H1 (cell line): ENCODE measurements at regions not wholly inside any gene's neighbourhood (a gene's known extent, or its start where the extent isn't known, plus 50 kb on each side); places are given as distances from the start of the nearest gene placed in this dataset.

Experiments used
- CBX5 ChIP-seq: fragments of 300-800, 300-1000 bp; sonication (generic); IDR thresholded peaks from 2 replicates; pipeline ENCODE4 v1.7.1; 2016; ENCODE audit warnings: antibody characterized with exemption, low read length, low read depth
- CBX8 ChIP-seq: fragments of 300-800, 300-1000 bp; sonication (generic); IDR thresholded peaks from 2 replicates; pipeline ENCODE4 v1.7.1; 2016; ENCODE audit warnings: low read depth, low read length, borderline replicate concordance
- EP300 ChIP-seq, 2 experiments: IDR thresholded peaks; 1 replicate in 1 of 2; 2 replicates in 1 of 2; pipeline ENCODE4 v1.6.1; 2011 to 2012; ENCODE audit warnings: low read depth in 2 of 2, low read length in 2 of 2, mild to moderate bottlenecking in 2 of 2, borderline replicate concordance in 1 of 2, inconsistent platforms in 1 of 2, moderate library complexity in 1 of 2
- EZH2 ChIP-seq: fragments of 200-600 bp; sonication (generic); IDR thresholded peaks from 2 replicates; pipeline ENCODE4 v1.7.1; 2012; ENCODE audit warnings: low read depth, mild to moderate bottlenecking, moderate library complexity, low read length, inconsistent platforms; ENCODE audit not compliant: severe bottlenecking
- GABPA ChIP-seq: IDR thresholded peaks from 2 replicates; pipeline ENCODE4 v1.6.1; 2011; ENCODE audit warnings: mild to moderate bottlenecking, low read length, moderate library complexity, borderline replicate concordance; ENCODE audit not compliant: insufficient read depth
- HDAC2 ChIP-seq, 2 experiments: fragments of 300-600 bp in 1 of 2; sonication (generic) in 1 of 2; IDR thresholded peaks; 2 replicates each; pipeline ENCODE4 v1.6.1; 2011 to 2012; ENCODE audit warnings: low read depth in 2 of 2, low read length in 2 of 2, mild to moderate bottlenecking in 2 of 2, moderate library complexity in 2 of 2, borderline replicate concordance in 1 of 2, inconsistent platforms in 1 of 2
- HDAC6 ChIP-seq: IDR thresholded peaks from one replicate; pipeline ENCODE4 v1.7.1; 2012; ENCODE audit warnings: low read depth, mild to moderate bottlenecking, inconsistent platforms, low read length, moderate library complexity
- MAFK ChIP-seq: IDR thresholded peaks from 2 replicates; pipeline ENCODE4 v1.6.1; 2012; ENCODE audit warnings: low read depth, mild to moderate bottlenecking, improper control_type of control experiment, low read length
- NRF1 ChIP-seq: IDR thresholded peaks from 2 replicates; pipeline ENCODE4 v1.6.1; 2011; ENCODE audit warnings: mild to moderate bottlenecking, low read depth, low read length, improper control_type of control experiment
- POLR2A ChIP-seq, 2 experiments: IDR thresholded peaks; 1 replicate in 1 of 2; 2 replicates in 1 of 2; pipeline ENCODE4 v1.6.1; 2011; ENCODE audit warnings: low read depth in 2 of 2, low read length in 2 of 2, mild to moderate bottlenecking in 2 of 2; ENCODE audit errors: control extremely low read depth in 1 of 2
- RXRA ChIP-seq: IDR thresholded peaks from 2 replicates; pipeline ENCODE4 v1.6.1; 2011; ENCODE audit warnings: low read depth, mild to moderate bottlenecking, low read length, moderate library complexity; ENCODE audit not compliant: insufficient read depth
- TAF1 ChIP-seq: IDR thresholded peaks from 2 replicates; pipeline ENCODE4 v1.6.1; 2011; ENCODE audit warnings: mild to moderate bottlenecking, low read depth, low read length
- TF ChIP-seq, protein P1 (sequence below), 3 experiments: IDR thresholded peaks; 1 replicate in 2 of 3; 2 replicates in 1 of 3; pipeline versions ENCODE4 v1.5.1 to v1.6.1; 2011; ENCODE audit warnings: low read length in 3 of 3, mild to moderate bottlenecking in 3 of 3, inconsistent platforms in 2 of 3, low read depth in 1 of 3, moderate library complexity in 1 of 3; ENCODE audit not compliant: insufficient read depth in 1 of 3; ENCODE audit errors: control extremely low read depth in 1 of 3
- TF ChIP-seq, protein P2 (sequence below): IDR thresholded peaks from 2 replicates; pipeline ENCODE4 v1.6.1; 2012; ENCODE audit warnings: inconsistent platforms

DNA sequence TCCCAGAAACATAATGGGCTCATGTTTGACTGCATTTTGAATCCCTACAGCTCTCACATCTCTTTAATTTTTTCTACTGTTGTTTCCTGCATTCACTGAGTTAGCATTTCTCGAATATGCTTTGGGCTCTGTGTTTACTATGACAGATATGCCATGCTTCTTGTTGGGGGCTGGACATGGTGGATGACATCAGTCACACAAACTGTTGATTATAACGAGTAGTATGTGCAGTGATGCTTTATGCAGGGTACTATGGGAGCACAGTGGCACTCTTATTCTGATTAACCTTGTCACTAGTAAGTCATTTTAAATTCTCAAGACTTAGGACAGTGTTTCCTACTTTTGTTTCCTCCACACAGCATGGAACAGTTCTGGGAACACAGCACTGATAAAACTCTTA is 295.4 kb upstream of the ZNF608 start:
- TF ChIP-seq RXRA (no peak), EZH2 (no peak), CBX5 (no peak), GABPA (no peak), EP300 (IDR thresholded peaks at IDR 0.05; ENCODE audit: borderline replicate concordance in 1 of 2, low read depth in 2 of 2, low read length in 2 of 2) (no peak), POLR2A (IDR thresholded peaks at IDR 0.05; ENCODE audit: control extremely low read depth in 1 of 2, low read depth in 2 of 2, low read length in 2 of 2) (no peak), CBX8 (no peak), MAFK (no peak), HDAC2 (IDR thresholded peaks at IDR 0.05; ENCODE audit: borderline replicate concordance in 1 of 2, low read depth in 2 of 2, low read length in 2 of 2) (no peak), TAF1 (no peak), HDAC6 (no peak), NRF1 (no peak)
- TF ChIP-seq, protein P1, sequence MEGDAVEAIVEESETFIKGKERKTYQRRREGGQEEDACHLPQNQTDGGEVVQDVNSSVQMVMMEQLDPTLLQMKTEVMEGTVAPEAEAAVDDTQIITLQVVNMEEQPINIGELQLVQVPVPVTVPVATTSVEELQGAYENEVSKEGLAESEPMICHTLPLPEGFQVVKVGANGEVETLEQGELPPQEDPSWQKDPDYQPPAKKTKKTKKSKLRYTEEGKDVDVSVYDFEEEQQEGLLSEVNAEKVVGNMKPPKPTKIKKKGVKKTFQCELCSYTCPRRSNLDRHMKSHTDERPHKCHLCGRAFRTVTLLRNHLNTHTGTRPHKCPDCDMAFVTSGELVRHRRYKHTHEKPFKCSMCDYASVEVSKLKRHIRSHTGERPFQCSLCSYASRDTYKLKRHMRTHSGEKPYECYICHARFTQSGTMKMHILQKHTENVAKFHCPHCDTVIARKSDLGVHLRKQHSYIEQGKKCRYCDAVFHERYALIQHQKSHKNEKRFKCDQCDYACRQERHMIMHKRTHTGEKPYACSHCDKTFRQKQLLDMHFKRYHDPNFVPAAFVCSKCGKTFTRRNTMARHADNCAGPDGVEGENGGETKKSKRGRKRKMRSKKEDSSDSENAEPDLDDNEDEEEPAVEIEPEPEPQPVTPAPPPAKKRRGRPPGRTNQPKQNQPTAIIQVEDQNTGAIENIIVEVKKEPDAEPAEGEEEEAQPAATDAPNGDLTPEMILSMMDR (IDR thresholded peaks at IDR 0.05; ENCODE audit: control extremely low read depth in 1 of 3, insufficient read depth in 1 of 3, low read depth in 1 of 3, low read length in 3 of 3) = no peak
- TF ChIP-seq, protein P2, sequence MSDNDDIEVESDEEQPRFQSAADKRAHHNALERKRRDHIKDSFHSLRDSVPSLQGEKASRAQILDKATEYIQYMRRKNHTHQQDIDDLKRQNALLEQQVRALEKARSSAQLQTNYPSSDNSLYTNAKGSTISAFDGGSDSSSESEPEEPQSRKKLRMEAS = no peak
